Motor neuron (in vitro differentiated cells): ENCODE measurements at regions not wholly inside any gene's neighbourhood (a gene's known extent, or its start where the extent isn't known, plus 50 kb on each side); places are given as distances from the start of the nearest gene placed in this dataset.

Experiments
- ATAC-seq, 8 experiments: fragments of 200-7000 bp; cut with Tn5 transposase; replicated peaks in 6 of 8; 2 replicates each; pipeline ENCODE4 v1.8.0; 2021; ENCODE audit warnings: mild to moderate bottlenecking in 8 of 8, moderate library complexity in 8 of 8
- H3K27ac ChIP-seq, 2 donors: fragments of 250-450 bp; sonication (Bioruptor Pico); 2 replicates each; pipeline ENCODE4 v1.9.0; 2021; ENCODE audit warnings: antibody characterized with exemption in 2 of 2, mild to moderate bottlenecking in 2 of 2, moderate library complexity in 1 of 2
- H3K4me1 ChIP-seq, 2 donors: fragments of 250-450 bp; sonication (Bioruptor Pico); replicated peaks in 1 of 2; 2 replicates each; pipeline ENCODE4 v1.6.1; 2021; ENCODE audit warnings: antibody characterized with exemption in 2 of 2, mild to moderate bottlenecking in 2 of 2, moderate library complexity in 1 of 2
- H3K4me3 ChIP-seq, 5 donors: fragments of 250-450 bp; sonication (Bioruptor Pico); 2 replicates each; pipeline ENCODE4 v1.9.0; 2021; ENCODE audit warnings: antibody characterized with exemption in 5 of 5, mild to moderate bottlenecking in 5 of 5, moderate library complexity in 4 of 5
- WGBS, 10 experiments: fragments of 450-650 bp; shearing (Covaris generic); methylation state at CpG; one replicate each; pipeline ENCODE4 v1.0.0; 2022; 5-methylcytosine and 5-hydroxymethylcytosine counted together
- in situ Hi-C, 9 experiments: fragments of 400-800 bp; cut with MboI; loops; one replicate each; pipeline ENCODE4 v1.15.0; 2021; ENCODE audit warnings: low sequenced_read_pairs in 9 of 9, low pct_unique_long_range_greater_than_20kb in 2 of 9; ENCODE audit not compliant: unreplicated experiment in 9 of 9

GRCh38 chr12:13367973-13368372 lies 171.4 kb downstream of the EMP1 start:
- Histone ChIP-seq H3K27ac (no peak overlapping the region), H3K4me1 (peaks cover 4 to 9% of the 10 kb centered on the region in 2 donors), H3K4me3 (no peak overlapping the region)
- in situ Hi-C loops: loop anchor here in 2 of 9 experiments (10.0 to 25.0 kb wide), 2 partner anchors 57 to 144 kb away; no protein-coding TSS in a partner anchor
- 69 to 100% (median 87%) methylated on average over 1 to 10 of the region's 11 CpGs; no CpG with 5 or more reads in 4 of the 10 experiments for WGBS, 10 experiments
- no peak for ATAC-seq

GRCh38 chr12:13365748-13366366 lies 169.3 kb downstream of the EMP1 start:
- peaks cover 4 to 9% of the 10 kb centered on the region in 2 donors for H3K4me1 ChIP-seq
- 80 to 100% (median 91%) methylated on average over 1 to 14 of the region's 16 CpGs; no CpG with 5 or more reads in 2 of the 10 experiments for WGBS, 10 experiments
- in situ Hi-C loops: loop anchor here in 2 of 9 experiments (10.0 to 25.0 kb wide), 2 partner anchors 59 to 146 kb away; no protein-coding TSS in a partner anchor
- ATAC-seq: no peak
- no peak overlapping the region for H3K27ac ChIP-seq
- no peak overlapping the region for H3K4me3 ChIP-seq

GRCh38 chr12:13362260-13362841 lies 165.8 kb downstream of the EMP1 start:
- 40 to 100% (median 61%) methylated on average over 1 to 5 of the region's 5 CpGs; no CpG with 5 or more reads in 1 of the 10 experiments for WGBS, 10 experiments
- in situ Hi-C loops: loop anchor here in 2 of 9 experiments (10.0 to 25.0 kb wide), 2 partner anchors 62 to 150 kb away; no protein-coding TSS in a partner anchor
- Histone ChIP-seq H3K27ac (no peak overlapping the region), H3K4me1 (no peaks in the 10 kb centered on the region), H3K4me3 (no peak overlapping the region)
- peak in 5 of 8 experiments; percentile 41 to 97 (median 87) for ATAC-seq

- in situ Hi-C loops: loop anchor here in 2 of 9 experiments (10.0 to 25.0 kb wide), 2 partner anchors 65 to 153 kb away; no protein-coding TSS in a partner anchor
- Histone ChIP-seq H3K27ac (no peak overlapping the region), H3K4me1 (no peaks in the 10 kb centered on the region), H3K4me3 (no peak overlapping the region)
- no peak for ATAC-seq
Measured at GRCh38 chr12:13359636-13360035, 163.1 kb downstream of the EMP1 start.

DNA sequence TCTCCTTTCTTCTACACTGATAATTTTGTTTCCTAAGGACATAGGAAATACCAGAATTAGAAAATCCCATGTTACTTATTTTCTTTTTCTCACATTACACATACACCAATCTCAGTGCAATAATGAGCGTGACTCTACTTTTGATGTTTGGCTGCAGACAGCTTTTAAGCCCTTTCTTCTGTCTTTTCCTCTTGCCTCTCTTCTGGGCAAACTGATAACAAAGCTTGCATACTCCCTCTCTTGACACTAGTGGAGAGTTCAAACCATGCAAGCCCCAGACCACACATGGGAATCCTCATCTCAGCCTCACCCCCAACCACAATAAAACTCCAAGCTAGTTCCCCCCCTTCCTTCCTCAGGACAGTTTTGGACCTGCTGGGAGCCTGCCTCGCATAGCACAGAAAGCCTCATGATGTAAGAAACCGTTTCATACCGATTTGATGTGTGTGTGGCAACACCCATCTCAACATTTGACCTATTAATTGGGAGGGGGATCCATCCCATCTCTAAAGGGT lies 161.9 kb downstream of the EMP1 start:
- H3K4me1 ChIP-seq: no peaks in the 10 kb centered on the region
- H3K27ac ChIP-seq: no peak overlapping the region
- in situ Hi-C loops: loop anchor here in 1 of 9 experiments (25.0 kb wide), 1 partner anchor 154 kb away; no protein-coding TSS in a partner anchor
- no peak overlapping the region for H3K4me3 ChIP-seq
- no peak for ATAC-seq
- WGBS, 10 experiments: 79 to 100% (median 92%) methylated on average over 1 to 4 of the region's 4 CpGs; no CpG with 5 or more reads in 2 of the 10 experiments

GRCh38 chr12:13350946-13351345 lies 154.4 kb downstream of the EMP1 start:
- Histone ChIP-seq H3K27ac (no peak overlapping the region), H3K4me1 (peaks cover 0 to 2% of the 10 kb centered on the region in 2 donors), H3K4me3 (no peak overlapping the region)
- ATAC-seq: no peak
- WGBS, 10 experiments: 80 to 100% (median 100%) methylated on average over 1 to 2 of the region's 2 CpGs; no CpG with 5 or more reads in 6 of the 10 experiments
- in situ Hi-C loops: loop anchor here in 1 of 9 experiments (25.0 kb wide), 1 partner anchor 161 kb away; no protein-coding TSS in a partner anchor

DNA sequence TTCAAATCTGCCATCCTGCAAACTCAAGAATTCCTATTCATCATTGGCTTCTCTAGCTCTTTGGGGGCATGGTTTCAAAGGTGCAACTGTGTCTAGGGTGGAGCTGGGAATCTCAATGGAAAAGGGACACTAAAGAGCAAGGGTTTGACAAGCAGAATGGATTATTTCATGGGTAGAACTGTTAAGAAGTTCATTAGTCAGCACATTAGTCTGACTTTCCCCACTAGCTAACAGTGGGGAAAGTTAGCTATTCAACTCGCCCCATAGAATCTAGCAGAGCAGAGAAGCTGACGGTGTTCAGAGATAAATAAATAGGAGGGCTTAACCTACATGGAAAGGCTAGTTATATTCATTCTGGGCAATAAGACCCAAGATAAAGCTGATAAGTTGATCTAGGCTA lies 153.9 kb downstream of the EMP1 start:
- ATAC-seq: no peak
- in situ Hi-C loops: loop anchor here in 1 of 9 experiments (25.0 kb wide), 1 partner anchor 162 kb away; no protein-coding TSS in a partner anchor
- whole genome bisulfite sequencing, 10 experiments: 43 to 100% (median 86%) methylated on average over 1 to 2 of the region's 2 CpGs; no CpG with 5 or more reads in 4 of the 10 experiments
- peaks cover 0 to 2% of the 10 kb centered on the region in 2 donors for H3K4me1 ChIP-seq
- H3K4me3 ChIP-seq: no peak overlapping the region
- H3K27ac ChIP-seq: no peak overlapping the region

- Histone ChIP-seq H3K27ac (no peak overlapping the region), H3K4me1 (peaks cover 0 to 2% of the 10 kb centered on the region in 2 donors)
- WGBS, 10 experiments: 29 to 100% (median 67%) methylated on average over 1 of the region's 1 CpG; no CpG with 5 or more reads in 7 of the 10 experiments
Measured at GRCh38 chr12:13348464-13348863, 151.9 kb downstream of the EMP1 start.

GRCh38 chr12:13347241-13348043 lies 150.9 kb downstream of the EMP1 start:
- in situ Hi-C loops: no loop called here
- peaks cover 0 to 2% of the 10 kb centered on the region in 2 donors for H3K4me1 ChIP-seq
- no peak overlapping the region for H3K27ac ChIP-seq
- ATAC-seq: peak; percentile 34 to 99 (median 92)
- 0 to 63% (median 25%) methylated on average over 1 to 3 of the region's 4 CpGs; no CpG with 5 or more reads in 4 of the 10 experiments for WGBS, 10 experiments
- no peak overlapping the region for H3K4me3 ChIP-seq

More at GRCh38 chr12:13348464-13348863, 151.9 kb downstream of the EMP1 start:
- no peak for ATAC-seq
- in situ Hi-C loops: no loop called here
- H3K4me3 ChIP-seq: no peak overlapping the region

GRCh38 chr12:13345722-13346121 lies 149.2 kb downstream of the EMP1 start:
- H3K4me3 ChIP-seq: no peak overlapping the region
- ATAC-seq: no peak
- in situ Hi-C loops: no loop called here
- no peak overlapping the region for H3K27ac ChIP-seq
- H3K4me1 ChIP-seq: peaks cover 0 to 2% of the 10 kb centered on the region in 2 donors

GRCh38 chr12:13343375-13343774 lies 146.8 kb downstream of the EMP1 start:
- no peak overlapping the region for H3K4me3 ChIP-seq
- WGBS, 10 experiments: 27 to 100% (median 81%) methylated on average over 1 to 2 of the region's 2 CpGs; no CpG with 5 or more reads in 2 of the 10 experiments
- H3K4me1 ChIP-seq: peaks cover 0 to under 1% of the 10 kb centered on the region in 2 donors
- H3K27ac ChIP-seq: no peak overlapping the region
- in situ Hi-C loops: no loop called here
- no peak for ATAC-seq

- H3K27ac ChIP-seq: no peak overlapping the region
- 0 to 100% (median 80%) methylated on average over 1 to 3 of the region's 3 CpGs; no CpG with 5 or more reads in 1 of the 10 experiments for whole genome bisulfite sequencing, 10 experiments
- H3K4me1 ChIP-seq: no peaks in the 10 kb centered on the region
- H3K4me3 ChIP-seq: no peak overlapping the region
- in situ Hi-C loops: no loop called here
- no peak for ATAC-seq
Measured at GRCh38 chr12:13342971-13343370, 146.4 kb downstream of the EMP1 start.
